CD4-positive, alpha-beta T cell treated with Interleukin-1 beta for 1 hour (primary cell): ENCODE measurements at regions not wholly inside any gene's neighbourhood (a gene's known extent, or its start where the extent isn't known, plus 50 kb on each side); places are given as distances from the start of the nearest gene placed in this dataset.

Experiments
- DNase-seq, 2 donors: peaks; one replicate each; pipeline ENCODE4 v3.0.0-alpha.2; 2020 to 2022

DNA sequence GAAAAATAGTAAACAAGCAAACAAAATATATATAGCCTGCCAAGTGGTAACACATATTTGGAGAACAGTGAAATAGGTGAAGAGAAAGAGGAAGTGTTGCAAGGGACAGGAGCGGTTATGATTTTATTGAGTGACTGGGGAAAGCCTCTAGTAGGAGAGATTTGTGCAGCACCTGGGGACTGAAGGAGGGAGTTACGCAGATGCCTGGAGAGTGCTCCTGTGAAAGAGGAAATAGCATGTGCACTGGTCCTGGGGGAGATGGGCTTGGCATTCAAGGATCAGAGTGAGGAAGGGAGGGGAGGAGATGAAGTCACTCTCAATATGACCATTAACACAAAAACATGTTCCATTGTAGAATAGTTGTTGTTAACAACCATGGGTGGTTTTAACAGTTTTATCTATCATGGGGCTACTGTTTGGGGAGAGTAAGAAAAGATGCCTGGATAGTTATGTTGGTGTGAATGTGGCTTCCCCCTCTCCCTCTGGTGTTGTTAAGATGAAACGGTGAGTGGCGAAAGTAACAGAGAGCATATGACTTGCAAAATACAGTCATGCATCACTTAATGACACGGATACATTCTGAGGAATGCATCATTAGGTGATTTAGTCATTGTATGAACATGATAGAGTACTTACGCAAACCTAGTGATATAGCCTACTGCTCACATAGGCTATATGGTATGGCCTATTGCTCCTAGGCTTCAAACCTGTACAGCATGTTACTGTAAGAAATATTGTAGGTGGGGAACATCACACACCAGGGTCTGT is 251.7 kb upstream of the ARGLU1 start:
- no peak for DNase-seq

DNA sequence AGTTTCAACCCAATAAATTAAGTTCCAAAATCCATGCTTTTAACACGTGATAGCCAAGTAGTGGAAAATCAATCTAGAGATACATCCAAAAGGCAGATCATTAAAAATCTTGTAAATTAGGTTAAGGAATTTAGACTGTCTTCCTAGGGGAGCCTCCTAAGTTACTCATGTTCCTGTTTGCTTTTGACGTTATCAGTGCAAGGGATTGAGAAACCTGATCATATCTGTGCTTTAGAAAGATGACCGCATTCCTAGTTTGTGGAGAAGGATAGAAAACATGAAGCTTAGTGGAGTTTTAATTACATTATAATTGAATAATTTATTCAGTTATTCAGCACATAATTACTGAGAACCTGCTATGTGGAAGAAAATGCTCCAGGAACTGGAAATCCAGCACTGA is 251.0 kb upstream of the ARGLU1 start:
- DNase-seq = no peak

DNA sequence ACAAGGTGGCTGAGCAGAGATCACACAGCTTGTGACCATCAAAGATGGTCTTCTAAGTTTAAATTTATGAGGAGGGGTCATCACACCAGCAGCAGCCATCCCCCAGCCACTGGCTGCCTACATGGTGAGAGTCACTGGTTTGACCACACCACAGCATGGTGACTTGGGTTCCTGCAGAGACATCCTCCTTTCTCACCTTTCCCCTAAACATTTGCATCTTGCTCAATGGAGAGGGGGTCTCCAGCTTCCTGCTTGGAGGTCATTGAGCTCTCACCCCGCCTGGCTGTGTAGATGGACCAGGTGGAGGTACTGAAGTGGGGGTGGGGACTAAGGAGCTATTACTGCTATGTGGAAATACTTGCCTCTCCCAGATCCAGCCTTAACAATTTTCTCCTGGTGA is 247.6 kb upstream of the ARGLU1 start:
- DNase-seq = no peak

DNA sequence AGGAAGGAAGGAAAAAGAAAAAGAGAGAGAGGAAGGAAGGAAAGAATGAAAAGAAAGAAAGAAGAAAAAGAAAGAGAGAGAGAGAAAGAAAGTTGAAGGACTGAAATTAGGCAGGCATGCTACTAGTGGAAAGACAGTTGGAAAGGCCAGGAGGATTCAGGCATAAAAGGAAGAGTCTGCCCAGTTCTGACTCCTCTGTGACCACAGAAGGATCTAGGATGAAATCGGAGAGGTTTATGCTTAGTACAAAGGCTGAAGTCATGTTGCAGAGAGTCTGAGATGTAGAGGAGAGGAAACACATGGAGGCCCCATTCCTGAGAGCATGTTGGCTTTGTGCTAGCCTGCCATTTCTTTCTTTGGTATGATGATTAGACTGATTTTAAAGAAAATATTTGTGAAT is 246.5 kb upstream of the ARGLU1 start:
- DNase-seq = no peak

DNA sequence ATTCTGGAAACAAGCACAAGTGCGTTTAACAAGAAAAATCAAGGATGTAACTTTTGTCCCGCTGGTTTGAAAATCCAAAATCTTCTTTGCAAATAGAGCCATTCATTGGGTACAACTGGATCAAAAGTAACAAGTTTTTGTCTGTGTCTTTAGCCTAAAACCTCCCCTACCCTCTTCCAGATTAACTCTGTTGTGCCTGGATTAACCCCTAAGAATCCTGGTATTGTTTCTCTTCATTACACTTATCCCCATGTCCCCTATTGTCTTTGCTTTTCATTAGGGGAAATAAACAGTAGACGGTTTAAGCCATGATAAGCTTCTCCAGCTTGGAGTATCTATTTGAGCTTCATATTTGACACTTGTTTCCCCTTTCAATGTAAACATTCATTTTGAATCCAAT is 242.1 kb upstream of the ARGLU1 start:
- DNase-seq = no peak

DNA sequence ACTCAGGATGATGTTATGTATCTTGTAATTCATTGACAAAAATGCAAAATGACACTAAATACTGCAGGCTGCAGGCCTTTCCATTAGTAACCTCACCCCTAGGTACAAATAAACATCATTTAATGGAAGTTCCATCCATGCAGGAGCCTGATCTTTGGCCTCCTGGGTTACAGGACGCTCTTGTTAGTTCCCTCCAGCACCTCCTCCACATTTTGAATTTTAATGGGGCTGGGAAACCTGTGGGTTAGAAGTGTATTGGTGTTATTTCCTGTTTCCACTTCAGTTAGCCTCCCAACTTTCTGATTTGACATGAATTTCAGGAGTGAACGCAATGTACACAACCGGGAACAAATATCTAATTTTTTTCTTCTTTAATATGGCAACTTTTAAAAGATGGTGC is 237.1 kb upstream of the ARGLU1 start:
- no peak for DNase-seq

DNA sequence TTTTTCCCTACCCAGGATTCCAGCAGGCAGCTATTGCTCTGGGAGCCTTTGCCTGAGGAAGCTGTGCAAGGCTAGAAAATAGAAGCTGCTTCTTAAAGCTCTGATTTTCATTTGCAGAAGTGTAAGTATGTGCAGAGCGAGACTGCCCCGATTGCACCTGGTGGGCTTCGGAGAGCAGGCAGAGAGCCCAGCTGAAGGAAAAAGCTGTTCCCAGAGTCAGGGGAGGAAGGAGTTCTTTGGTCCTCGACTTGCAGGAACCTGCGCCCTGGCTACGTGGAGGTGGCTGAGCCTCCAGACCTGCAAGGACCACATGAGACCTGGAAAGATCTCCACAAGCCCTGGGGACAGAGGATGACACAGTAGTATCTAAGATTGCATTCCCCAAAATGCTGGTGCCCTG is 235.0 kb upstream of the ARGLU1 start:
- no peak for DNase-seq

DNA sequence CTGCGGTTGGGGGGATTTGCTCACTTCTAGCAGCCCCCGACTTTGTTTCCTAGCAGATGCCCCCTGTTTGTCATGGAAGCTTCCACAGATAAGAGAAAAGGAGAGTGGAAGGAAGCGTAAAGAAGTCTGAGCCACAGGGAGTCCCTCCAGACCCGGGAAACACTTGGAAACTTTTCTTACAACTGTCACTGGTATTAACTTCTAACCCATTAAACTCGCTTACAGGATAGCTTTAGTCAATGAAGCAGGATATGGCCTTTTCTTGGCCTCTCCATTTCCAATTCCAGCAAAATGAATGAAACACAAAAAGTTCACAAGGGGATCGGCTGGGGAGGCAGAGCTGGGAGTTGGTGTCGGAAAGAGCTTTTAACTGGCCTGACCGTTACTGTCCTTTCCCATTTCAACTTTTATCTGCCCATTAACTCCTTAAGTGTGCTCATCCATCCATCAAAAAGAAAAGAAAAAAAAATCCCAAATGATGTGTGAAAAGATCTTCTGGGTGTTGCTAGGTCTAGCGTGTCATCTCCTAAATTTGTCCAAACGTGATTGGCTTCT is 231.9 kb upstream of the ARGLU1 start:
- DNase-seq = no peak

DNA sequence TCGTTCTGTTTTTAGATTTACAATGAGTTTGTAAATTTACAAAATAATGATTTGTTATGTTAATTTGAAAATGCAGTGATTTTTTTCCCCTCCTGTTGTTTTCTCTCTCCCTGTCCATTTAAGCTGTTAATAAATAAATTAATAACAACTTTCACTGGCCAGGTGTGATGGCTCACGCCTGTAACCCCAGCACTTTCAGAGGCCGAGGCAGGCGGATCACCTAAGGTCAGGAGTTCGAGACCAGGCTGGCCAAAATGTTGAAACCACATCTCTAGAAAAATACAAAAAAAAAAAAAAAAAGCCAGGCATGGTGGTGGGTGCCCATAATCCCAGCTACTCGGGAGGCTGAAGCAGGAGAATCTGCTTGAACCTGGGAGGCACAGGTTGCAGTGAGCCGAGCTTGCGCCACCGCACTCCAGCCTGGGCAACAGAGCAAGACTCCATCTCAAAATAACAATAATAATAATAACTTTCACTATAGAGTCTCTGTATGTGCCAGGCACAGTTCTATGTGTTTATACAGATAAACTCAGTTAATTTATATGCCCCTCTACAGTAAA is 229.2 kb upstream of the ARGLU1 start:
- DNase-seq = no peak

DNA sequence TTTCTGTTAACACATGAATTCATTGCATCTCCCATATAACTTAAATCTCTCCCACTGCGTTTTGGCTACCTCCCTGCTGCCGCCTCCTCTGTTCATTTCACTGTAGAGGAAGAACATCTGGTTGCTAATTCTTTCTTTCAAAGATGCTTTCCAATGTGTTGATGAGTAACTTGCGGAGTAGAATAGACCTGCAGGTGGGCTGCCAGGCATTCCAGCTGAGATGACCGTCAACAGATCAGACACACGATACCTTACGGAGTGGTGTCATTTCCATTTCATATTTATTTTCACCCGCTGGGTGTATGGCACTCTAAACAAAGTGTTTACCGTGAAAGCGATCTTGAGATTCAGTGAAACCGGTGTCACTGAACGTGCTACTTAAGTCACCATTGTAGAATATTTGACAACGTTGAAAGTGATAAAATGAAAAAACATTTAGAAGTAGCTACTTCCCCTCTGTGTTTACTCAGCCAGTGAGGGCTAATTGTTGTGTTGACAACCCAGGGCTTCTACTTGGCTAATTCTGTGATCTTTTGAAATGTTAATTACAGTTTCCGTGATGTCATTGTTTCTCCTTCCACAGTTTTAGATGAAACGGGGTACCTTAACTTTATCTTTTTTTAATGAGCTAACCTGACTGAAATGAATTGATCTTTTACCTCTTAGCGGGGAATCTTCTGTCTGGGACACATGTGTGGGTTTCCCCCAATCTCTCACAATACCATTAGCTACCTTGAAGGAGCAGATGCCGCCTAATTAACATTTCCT is 228.5 kb upstream of the ARGLU1 start:
- no peak for DNase-seq

DNA sequence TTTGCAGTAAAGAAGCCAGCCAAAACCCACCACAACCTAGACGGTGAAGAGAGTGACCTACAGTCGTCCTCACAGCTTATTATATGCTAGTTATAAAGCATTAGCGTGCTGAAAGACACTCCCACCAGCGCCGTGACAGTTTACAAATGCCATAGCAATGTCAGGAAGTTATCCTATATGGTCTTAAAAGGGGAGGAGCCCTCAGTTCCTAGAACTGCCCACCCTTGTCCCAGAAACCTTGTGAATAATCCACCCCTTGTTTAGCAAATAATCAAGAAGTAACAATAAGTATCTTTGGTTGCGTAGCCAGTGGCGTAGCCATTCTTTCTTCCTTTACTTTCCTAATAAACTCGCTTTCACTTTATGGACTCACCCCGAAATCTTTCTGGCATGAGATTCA is 227.9 kb upstream of the ARGLU1 start:
- no peak for DNase-seq

DNA sequence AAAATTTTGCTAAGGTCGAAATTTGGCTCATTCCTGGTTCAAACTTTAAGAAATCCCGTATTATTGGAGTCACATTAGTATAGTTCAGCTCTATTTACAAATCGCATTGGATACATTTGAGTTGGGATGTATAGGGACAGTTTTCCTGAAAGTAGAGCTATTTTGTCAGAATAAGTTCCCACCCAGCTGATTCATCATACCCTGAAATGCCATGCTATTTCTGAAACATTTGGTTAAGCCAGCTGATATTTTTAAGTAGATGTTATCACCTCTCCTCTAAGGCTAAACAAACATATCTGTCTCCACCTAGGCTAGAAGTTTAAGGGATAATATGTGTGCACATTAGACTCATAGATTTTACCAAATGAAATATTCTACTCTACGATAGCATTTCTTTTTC is 226.2 kb upstream of the ARGLU1 start:
- DNase-seq = no peak

DNA sequence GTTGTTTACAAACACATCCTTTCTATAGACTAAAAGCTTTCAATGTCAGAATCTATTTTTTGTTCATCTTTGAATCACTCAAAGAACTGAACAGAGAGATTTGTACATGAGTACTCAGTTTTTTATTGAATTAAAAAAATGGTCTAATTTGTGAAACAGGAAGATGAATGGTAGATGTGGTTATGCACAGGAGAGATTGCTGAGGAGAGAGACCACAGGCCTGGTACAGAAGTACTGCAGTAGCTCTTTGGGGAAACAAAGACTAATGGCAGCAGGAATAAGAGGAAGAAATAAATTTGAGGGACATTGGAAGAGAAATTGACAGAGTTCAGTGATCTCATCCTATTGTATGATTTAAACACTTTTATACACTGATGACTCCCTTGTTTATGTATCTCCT is 222.0 kb upstream of the ARGLU1 start:
- no peak for DNase-seq

DNA sequence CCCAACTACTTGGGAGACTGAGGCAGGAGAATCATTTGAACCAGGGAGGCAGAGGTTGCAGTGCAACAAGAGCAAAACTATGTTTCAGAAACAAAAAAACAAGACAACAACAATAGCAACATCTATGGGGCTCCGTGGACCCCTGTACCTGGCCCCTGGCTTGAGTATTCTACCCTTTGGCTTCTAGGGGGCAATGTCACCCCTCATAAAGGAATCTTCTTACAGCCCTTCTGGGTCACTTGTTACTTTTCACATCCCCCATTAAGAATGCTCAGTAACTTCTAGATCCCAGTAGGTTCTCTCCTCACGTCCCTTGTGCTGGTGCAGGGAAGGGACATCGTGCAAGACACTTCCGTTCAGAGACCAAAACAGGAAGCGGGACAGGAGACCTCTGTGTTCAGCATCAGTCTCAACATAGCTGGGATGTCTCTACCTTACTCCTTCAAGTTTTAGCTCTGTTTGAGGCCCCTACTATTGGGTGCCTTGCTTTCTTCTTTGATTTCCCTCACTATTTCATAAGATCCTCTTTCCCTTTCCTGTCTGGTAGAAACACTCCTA is 218.1 kb upstream of the ARGLU1 start:
- DNase-seq = no peak

DNA sequence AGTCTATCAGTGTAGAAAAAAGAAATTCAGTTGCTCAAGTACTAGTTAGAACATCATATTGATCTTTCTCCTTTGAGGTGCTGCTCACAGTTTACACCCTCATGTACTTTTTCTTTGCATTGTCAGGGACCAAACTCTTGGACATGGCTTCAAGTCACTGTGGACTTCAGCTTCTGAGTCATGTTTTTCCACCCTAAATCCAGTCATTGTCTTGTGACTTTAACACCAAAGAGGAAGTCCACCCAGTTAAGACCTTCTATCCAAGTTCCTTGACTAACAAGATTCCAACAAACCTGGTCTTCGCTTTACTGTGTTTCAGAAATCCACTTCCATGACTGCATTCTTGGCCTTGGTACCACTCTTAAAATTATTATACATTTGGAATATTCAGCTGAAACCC is 206.7 kb upstream of the ARGLU1 start:
- no peak for DNase-seq

DNA sequence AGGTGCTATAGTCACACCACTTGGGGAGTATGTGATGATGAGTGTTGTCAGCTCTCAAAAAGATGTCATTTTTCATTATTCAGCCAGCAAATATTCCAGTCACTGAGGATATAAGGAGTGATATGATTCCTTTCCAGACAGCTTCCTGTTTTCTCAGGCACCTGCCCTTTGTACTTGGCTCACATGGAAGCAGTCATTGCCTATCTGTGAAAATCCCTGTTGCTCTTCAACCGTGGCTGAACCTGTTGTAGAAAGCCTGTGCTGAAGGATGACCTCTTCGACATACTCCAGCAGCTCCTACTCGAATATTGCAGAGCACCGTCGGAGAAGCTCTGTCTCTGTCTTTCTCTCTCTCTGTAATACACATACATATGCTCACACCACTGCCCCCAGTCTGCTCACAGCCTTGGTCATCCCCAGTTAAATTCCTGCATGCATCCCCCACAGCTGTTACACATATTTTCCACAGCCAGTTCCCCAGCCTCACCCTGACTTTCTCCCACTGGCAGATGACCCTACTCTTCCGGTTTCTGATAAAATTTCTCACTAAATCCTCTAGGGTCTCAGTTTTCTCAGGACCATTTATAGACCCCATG is 204.2 kb upstream of the ARGLU1 start:
- DNase-seq = no peak

DNA sequence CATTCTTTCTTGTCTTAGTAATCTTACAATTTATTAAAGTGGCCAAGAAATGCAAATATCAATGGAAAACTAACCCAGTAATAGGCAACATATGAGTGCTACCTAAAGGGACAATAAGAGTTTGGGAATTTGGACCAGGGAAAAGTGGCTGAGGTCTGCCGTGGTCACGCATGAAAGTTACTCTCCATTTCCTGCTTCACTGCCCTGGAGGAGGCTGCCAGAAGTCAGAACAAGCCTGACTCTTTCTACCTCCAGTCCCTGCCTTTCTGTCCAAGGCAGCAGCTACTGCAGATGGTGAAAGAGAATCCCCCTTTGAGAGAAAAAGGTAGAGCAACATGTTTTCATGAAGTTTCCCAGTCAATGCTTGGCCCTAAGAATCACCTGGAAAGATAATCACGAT is 201.1 kb upstream of the ARGLU1 start:
- no peak for DNase-seq

DNA sequence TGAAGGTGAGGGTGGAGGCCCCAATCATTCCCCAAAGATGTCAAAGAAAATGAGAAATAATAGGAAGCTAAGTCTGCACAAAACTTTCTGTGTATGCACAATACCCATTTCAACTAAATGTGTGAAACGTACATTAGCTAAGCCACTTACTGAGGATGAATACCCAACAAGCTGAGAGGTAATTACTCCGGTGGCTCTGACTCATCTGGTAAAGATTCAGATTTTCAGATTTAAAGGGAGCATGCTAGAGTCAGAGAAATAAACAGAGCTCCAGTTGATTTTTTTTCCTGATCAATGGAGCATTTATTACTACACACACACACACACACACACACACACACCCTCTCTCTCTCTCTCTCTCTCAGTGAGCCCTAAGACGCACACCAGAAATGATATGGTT is 194.8 kb upstream of the ARGLU1 start:
- no peak for DNase-seq

DNA sequence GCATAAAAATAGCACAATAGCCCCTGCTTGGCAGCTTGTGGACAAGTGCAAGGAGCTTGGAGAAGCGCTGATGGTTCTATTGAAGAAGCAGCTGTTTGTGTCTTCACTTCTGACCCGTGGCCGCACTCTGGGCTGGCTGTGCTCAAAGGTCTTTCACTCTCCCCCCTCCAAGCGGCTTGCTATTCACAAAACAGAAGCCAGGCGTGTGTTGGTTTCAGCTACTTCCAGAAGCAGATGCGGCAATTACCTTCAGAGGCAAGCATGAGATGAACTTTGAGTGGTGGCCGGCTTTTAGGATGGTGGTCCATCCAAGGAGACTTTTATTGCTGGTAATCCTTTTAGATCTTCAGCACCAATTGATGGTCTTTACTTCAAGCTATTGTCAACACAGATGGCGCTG is 188.5 kb upstream of the ARGLU1 start:
- DNase-seq = no peak

DNA sequence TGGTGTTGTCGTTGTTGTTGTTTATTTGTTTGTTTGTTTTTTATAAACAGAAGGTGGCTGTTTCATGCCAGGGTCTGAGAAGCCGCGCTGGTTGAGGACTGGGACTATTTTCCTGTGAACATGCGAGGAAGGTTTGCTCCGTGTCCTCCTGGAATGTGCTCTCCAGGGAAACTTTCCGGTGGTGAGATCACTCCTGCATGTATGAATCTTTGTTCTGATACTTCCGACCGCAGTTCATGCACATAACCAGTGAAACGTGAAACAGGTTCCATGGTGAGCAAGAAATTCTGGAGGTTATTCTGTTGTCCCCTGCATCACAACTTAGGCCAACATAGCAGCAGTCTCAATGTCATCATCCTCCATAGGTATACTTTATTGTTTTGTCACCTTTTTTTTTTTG is 187.6 kb upstream of the ARGLU1 start:
- no peak for DNase-seq

DNA sequence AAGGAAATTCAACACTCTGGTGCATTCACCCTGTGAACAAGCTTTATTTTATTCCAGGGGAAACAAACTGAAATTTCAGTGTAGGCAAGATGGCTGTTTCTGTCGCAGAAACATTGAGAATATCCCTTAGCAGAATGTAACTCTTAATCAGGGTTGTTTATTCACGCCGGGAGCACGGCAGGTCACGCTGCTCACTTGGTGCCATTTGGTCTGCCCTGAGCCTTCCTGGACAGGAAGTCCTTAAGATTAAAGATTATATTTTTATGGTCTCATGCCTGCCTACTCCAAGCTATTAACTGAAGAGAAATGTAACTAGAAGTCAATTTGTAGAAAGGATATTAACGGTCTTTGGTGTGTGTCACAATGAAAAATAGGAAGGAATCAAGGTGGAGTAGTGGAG is 185.3 kb upstream of the ARGLU1 start:
- no peak for DNase-seq

DNA sequence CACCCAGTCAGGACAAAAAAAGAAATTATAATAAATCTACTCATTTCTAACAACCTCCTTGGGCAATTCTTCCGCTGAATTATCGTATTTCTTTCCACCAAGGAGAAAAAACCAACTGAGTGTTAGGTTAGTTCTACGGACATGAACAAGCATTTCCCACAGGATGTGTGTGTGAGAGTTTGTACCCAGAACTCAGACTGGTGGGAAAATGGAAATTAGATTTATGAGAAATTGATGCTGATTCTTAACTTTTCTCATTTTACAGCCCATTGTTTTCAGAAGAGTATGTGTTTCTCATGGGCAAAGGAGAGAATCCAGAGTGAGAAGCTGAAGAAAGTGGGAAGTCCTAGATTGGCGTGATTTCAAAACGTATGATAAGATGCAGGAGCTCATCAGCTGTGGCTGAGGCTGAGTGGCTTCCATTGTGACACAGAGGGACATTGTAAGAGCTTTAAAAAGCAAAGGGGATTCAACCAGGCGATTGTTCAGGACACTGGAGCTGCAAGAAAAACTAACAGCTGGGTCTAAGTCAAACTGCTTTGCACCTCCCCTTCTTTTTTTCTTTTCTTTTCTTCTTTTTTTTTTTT is 184.7 kb upstream of the ARGLU1 start:
- no peak for DNase-seq

DNA sequence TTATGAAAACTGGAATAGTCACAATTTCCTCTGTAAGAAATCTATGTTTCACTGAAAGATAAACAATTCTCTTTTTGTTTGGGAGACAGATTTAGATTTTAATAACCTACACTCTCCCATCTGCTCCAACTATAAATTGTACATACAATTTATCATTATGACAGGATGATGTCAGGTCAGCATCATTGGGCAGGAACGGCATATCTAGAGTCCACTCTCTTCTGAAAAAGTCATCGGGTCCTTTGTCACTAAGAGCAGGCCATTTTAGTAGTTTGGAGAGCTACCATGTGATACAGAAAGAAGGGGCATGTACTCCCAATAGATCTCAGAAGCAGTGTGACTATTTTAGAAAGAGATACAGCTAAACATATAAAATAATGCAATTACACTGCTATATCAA is 180.8 kb upstream of the ARGLU1 start:
- DNase-seq = no peak
